ENCODE measurements at regions not wholly inside any gene's neighbourhood (a gene's known extent, or its start where the extent isn't known, plus 50 kb on each side); places are given as distances from the start of the nearest gene placed in this dataset.

- TF ChIP-seq CTCF (IDR thresholded peaks at IDR 0.05) (no peak), POLR2A (IDR thresholded peaks at IDR 0.05) (no peak)
These were observed 63.6 kb upstream of the SH3RF3 start for GRCh38 chr2:109065391-109065734.

Measured in Peyer's patch (tissue), 4 donors.